ENCODE measurements at regions not wholly inside any gene's neighbourhood (a gene's known extent, or its start where the extent isn't known, plus 50 kb on each side); places are given as distances from the start of the nearest gene placed in this dataset.

DNA sequence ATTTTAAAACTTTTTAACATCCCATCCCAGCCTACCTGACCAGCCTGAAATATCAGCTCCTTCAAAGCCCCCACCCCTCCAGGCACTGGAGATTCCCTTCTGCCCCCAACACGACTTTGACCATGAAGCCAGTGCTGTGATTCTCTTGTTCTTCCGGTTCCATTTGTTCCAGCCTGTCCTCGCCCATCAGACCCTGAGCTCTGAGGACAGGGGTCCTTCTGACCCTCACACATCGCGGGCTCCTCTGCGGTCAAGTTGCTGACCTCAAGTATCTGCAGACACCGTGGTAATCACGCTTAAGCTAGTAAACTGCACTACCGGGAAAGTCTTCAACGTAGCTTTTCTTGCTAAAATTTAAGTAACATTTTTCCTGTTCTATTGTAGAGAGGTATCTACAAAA, 282.2 kb upstream of the SALL3 start:
- H3K27me3 Mint-ChIP-seq (ENCODE audit: low read depth) = no peaks in the 10 kb centered on the region
- ATAC-seq (replicated peaks in 1 of 2) (no peak), DNase-seq (no peak)
- no peaks in the 10 kb centered on the region for H3K4me1 Mint-ChIP-seq (ENCODE audit: low read depth)
- H3K4me3 Mint-ChIP-seq = no peak overlapping the region
- no peaks in the 10 kb centered on the region for H3K36me3 Mint-ChIP-seq (ENCODE audit: insufficient read depth in 2 of 2)
- H3K9me3 Mint-ChIP-seq = no peaks in the 10 kb centered on the region
- no peak overlapping the region for H3K27ac Mint-ChIP-seq

DNA sequence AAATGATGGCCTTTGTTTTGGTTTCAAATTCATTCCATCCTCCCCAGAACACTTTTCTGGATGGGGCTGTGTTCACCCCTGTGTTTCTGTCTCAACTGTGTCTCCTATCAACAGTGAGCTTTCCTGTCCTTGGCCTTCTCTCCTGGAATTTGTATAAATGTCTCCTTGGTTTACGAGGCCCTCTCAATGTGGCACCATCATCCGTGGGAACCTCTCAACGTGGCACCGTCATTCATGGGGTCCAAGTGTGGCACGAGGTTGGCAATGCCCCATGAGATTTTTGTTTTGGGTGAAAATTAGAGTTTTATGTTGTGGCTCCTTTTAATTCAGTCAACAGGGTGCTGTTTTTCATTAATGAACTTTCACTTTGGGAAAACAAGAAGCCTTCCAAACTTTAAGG, 280.7 kb upstream of the SALL3 start:
- Mint-ChIP-seq H3K27me3 (ENCODE audit: low read depth) (peaks cover 5% of the 10 kb centered on the region), H3K4me1 (ENCODE audit: low read depth) (no peaks in the 10 kb centered on the region), H3K4me3 (no peak overlapping the region), H3K36me3 (ENCODE audit: insufficient read depth in 2 of 2) (no peaks in the 10 kb centered on the region), H3K9me3 (peaks cover 3 to 4% of the 10 kb centered on the region in 2 donors), H3K27ac (no peak overlapping the region)
- DNase-seq (no peak), ATAC-seq (replicated peaks in 1 of 2) (no peak)

DNA sequence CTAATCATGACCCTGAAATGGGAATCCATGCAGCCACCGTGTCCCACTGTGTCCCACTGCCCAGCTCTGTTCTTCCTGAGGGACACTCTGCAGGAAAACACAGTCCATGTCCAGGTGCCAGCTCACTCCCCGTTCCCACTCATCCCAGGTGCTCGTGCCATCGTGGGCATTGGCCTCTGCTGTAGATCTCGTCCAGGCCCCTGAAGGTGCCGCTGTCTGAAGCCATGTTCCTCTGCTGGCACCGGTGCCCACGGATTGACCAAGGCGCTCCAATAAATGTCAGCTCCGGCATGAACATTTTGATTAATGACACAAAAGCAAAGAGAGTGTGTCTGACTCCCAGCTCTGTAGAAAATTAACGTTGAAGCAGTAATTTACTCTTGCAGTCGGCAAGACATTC, 280.1 kb upstream of the SALL3 start:
- ATAC-seq (replicated peaks in 1 of 2) = no peak
- Mint-ChIP-seq H3K4me1 (ENCODE audit: low read depth) (no peaks in the 10 kb centered on the region), H3K27me3 (ENCODE audit: low read depth) (peaks cover 7% of the 10 kb centered on the region), H3K9me3 (peaks cover 5 to 6% of the 10 kb centered on the region in 2 donors), H3K36me3 (ENCODE audit: insufficient read depth in 2 of 2) (no peaks in the 10 kb centered on the region), H3K27ac (no peak overlapping the region), H3K4me3 (no peak overlapping the region)
- no peak for DNase-seq

DNA sequence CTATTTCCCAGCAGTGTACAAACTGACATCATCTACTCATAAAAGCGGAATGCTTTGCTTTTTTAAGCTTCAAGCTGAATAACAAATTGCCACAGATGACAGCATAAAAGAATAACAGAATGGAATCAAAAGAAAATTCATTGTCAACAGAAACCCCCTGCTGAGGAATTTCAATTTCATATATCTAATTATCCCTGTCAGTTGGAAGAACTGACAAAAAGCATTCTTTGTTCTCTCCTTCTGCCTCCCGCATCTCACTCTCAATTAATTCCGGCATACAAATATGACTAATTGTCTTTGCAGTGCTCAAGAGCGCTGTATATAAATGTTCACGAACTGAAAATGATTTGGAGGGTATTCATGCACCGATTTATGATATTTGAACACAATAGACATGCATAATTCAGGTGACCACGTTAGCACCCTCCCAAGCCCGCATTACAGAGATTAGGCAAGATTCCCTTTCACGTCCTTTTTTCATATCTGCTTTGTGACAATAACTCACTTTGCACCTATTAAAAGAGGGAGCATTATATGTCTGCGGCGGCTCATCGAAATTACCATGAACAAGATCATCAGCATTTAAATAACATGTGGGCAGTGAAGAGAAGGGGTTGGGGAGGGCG, 277.7 kb upstream of the SALL3 start:
- Mint-ChIP-seq H3K27me3 (ENCODE audit: low read depth) (peaks cover 7% of the 10 kb centered on the region), H3K36me3 (ENCODE audit: insufficient read depth in 2 of 2) (no peaks in the 10 kb centered on the region), H3K9me3 (peaks cover 6 to 7% of the 10 kb centered on the region in 2 donors), H3K27ac (no peak overlapping the region), H3K4me3 (no peak overlapping the region), H3K4me1 (ENCODE audit: low read depth) (no peaks in the 10 kb centered on the region)
- DNase-seq (no peak), ATAC-seq (replicated peaks in 1 of 2) (no peak)

DNA sequence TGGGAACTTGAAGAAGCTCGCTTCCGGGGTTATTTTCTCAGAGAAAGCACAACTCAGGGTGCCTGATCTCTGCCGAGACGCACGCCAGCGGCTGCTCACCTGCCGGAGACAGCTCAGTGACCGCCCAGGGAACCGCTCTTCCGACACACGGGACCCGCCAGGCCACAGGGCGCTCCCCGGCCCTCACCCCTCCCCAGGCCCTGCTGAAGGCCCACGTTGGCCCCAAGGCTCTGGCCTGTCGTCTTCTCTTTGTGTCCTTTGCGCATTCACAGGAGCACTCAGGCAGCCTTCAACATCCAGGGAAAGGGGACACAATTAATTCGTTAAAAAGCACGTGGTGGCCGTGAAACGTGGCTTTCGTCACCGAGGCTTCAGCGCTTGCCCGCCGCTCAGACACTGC, 276.3 kb upstream of the SALL3 start:
- no peak overlapping the region for H3K4me3 Mint-ChIP-seq
- H3K9me3 Mint-ChIP-seq = peaks cover 12 to 13% of the 10 kb centered on the region in 2 donors
- peaks cover 7% of the 10 kb centered on the region for H3K27me3 Mint-ChIP-seq (ENCODE audit: low read depth)
- H3K4me1 Mint-ChIP-seq (ENCODE audit: low read depth) = no peaks in the 10 kb centered on the region
- ATAC-seq (replicated peaks in 1 of 2) (no peak), DNase-seq (no peak)
- no peak overlapping the region for H3K27ac Mint-ChIP-seq
- H3K36me3 Mint-ChIP-seq (ENCODE audit: insufficient read depth in 2 of 2) = no peaks in the 10 kb centered on the region

DNA sequence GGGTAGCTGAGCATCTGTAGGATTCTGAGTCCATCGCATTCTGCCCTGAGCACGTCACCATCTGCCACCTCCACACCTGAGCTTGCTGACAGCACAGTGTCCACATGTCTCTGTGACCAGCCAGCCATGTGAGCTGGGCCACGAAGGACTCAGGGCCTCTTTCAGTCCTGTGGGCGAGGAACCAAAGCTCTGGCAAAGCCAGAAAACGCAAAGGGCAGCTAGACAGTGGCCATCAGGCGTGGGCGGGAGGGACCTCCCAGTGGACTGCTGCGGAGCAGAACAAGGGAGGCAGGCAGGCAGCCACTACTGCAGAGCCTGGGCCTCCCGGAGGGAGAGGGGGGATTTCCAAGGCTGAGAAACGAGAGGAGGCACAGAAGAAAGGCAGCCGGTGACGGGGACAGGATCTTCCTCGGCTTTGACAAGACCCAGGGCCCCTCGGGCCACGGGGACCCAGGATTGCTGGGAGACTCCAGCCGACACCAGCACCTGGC, 274.6 kb upstream of the SALL3 start:
- peaks cover 0 to 2% of the 10 kb centered on the region in 2 donors for H3K36me3 Mint-ChIP-seq (ENCODE audit: insufficient read depth in 2 of 2)
- H3K27me3 Mint-ChIP-seq (ENCODE audit: low read depth) = peaks cover 7% of the 10 kb centered on the region
- ATAC-seq (replicated peaks in 1 of 2) (no peak), DNase-seq (no peak)
- H3K27ac Mint-ChIP-seq = no peak overlapping the region
- peaks cover 16 to 17% of the 10 kb centered on the region in 2 donors for H3K9me3 Mint-ChIP-seq
- no peaks in the 10 kb centered on the region for H3K4me1 Mint-ChIP-seq (ENCODE audit: low read depth)
- H3K4me3 Mint-ChIP-seq = no peak overlapping the region

DNA sequence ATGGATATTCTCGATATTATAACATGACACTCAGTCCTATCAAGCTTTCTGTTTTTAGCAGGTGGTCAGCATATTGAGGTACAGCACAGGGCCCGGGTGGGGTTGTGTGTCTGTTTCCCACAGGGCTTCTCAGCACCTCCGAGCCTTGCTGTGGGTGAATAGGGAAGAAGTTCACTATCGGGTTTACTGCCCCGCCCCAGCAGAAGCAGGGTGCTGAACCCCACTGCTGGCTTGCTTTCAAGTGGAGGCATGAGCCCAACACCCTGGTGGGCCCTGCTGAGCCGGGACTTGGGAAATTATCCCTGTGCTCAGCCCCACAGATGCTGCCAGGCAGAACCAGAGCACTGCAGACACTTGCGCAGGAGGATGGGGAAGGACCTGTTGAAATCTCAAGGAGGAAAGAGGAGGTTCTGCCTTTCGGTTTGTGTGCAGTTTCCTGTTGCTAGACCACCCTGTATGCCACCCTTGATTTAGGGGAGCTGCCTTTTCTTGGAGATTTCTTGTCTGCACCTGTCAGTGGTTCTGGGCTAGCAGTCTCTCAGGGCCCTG, 270.3 kb upstream of the SALL3 start:
- no peak overlapping the region for H3K27ac Mint-ChIP-seq
- DNase-seq (no peak), ATAC-seq (replicated peaks in 1 of 2) (no peak)
- H3K9me3 Mint-ChIP-seq = peaks cover 10 to 16% of the 10 kb centered on the region in 2 donors
- peaks cover 0 to 2% of the 10 kb centered on the region in 2 donors for H3K36me3 Mint-ChIP-seq (ENCODE audit: insufficient read depth in 2 of 2)
- no peaks in the 10 kb centered on the region for H3K4me1 Mint-ChIP-seq (ENCODE audit: low read depth)
- H3K4me3 Mint-ChIP-seq = no peak overlapping the region
- H3K27me3 Mint-ChIP-seq (ENCODE audit: low read depth) = no peaks in the 10 kb centered on the region

DNA sequence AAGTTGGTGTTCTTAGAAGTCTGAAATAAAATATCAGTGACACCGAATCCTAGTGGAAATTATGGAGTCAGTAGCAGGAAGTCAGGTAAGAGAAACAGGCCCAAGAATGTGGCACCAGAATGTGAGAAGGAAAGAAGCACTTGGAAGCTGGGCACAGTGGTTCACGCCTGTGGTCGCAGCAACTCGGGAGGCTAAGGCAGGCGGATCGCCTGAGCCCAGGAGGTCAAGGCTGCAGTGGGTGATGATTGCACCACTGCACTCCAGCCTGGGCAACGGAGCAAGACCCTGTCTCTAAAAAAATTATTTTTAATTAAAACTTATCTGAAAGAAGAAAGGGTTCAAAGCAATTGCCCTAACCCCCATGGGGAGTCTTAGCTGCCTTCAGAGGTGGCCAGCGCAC, 268.3 kb upstream of the SALL3 start:
- no peaks in the 10 kb centered on the region for H3K4me1 Mint-ChIP-seq (ENCODE audit: low read depth)
- no peaks in the 10 kb centered on the region for H3K27me3 Mint-ChIP-seq (ENCODE audit: low read depth)
- H3K36me3 Mint-ChIP-seq (ENCODE audit: insufficient read depth in 2 of 2) = peaks cover 0 to 2% of the 10 kb centered on the region in 2 donors
- H3K27ac Mint-ChIP-seq = no peak overlapping the region
- ATAC-seq (replicated peaks in 1 of 2) = no peak
- DNase-seq = no peak
- H3K9me3 Mint-ChIP-seq = peaks cover 10 to 14% of the 10 kb centered on the region in 2 donors
- no peak overlapping the region for H3K4me3 Mint-ChIP-seq

DNA sequence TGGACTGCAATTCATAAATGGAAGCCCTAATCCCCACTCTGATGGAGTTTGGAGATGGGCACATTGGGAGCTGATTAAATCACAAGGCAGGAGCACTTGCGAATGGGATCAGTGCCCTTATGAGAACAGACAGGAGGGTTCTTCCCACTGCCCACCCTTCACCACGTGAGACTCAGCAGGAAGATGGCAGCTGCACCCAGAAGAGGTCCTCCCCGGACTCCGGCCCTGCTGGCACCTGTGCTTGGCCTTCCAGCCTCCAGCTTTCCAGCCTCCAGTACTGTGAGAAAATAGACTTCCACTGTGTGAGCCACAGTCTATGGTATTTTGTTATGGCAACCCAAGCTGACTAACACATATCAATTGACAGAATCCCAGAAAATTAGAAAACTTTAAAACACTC, 267.6 kb upstream of the SALL3 start:
- H3K27ac Mint-ChIP-seq = no peak overlapping the region
- H3K9me3 Mint-ChIP-seq = peaks cover 10 to 14% of the 10 kb centered on the region in 2 donors
- H3K36me3 Mint-ChIP-seq (ENCODE audit: insufficient read depth in 2 of 2) = peaks cover 0 to 2% of the 10 kb centered on the region in 2 donors
- no peak for DNase-seq
- H3K4me1 Mint-ChIP-seq (ENCODE audit: low read depth) = no peaks in the 10 kb centered on the region
- no peak overlapping the region for H3K4me3 Mint-ChIP-seq
- H3K27me3 Mint-ChIP-seq (ENCODE audit: low read depth) = no peaks in the 10 kb centered on the region
- no peak for ATAC-seq (replicated peaks in 1 of 2)

DNA sequence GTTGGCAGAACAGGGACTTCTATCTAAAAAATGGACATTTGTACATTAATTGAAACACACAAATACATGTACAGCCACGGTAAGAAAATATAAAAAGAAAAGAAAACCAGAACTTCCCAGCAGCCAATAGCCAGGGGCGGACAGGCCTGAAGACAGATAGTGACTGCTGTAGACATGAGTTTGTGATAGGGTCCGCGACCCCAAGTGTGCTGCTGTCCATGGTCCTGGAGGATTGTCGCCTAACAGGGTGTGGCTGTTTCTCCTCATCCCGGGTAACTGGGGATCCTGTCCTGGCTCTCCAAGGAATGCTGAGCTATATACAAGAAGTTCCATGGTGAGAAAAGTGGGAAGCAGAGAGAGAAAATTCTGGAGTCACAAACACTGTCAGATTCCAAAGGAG, 266.5 kb upstream of the SALL3 start:
- Mint-ChIP-seq H3K27me3 (ENCODE audit: low read depth) (no peaks in the 10 kb centered on the region), H3K27ac (no peak overlapping the region), H3K9me3 (peaks cover 7 to 9% of the 10 kb centered on the region in 2 donors), H3K4me3 (no peak overlapping the region), H3K36me3 (ENCODE audit: insufficient read depth in 2 of 2) (peaks cover 0 to 2% of the 10 kb centered on the region in 2 donors), H3K4me1 (ENCODE audit: low read depth) (no peaks in the 10 kb centered on the region)
- DNase-seq (no peak), ATAC-seq (replicated peaks in 1 of 2) (no peak)

DNA sequence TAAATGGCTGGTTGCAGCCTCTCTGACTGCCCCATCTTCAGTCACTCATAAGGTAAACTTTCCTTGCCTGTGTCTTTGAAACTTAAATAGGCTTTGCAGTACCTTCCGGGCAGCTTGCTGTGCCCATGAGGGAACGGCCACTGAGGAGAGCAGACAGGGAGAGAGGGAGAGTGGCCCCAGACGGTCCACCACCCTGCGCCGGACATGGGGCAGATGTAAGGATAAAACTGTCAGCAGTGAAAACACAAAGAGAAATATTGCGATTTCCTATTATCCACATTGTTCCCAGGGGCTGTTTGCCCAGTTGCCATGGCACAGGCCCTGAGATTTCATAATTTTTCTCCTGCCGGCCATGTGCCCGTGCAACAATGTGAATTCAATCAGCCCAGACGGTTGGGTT, 265.9 kb upstream of the SALL3 start:
- Mint-ChIP-seq H3K27ac (no peak overlapping the region), H3K36me3 (ENCODE audit: insufficient read depth in 2 of 2) (no peaks in the 10 kb centered on the region), H3K9me3 (peaks cover under 1 to 4% of the 10 kb centered on the region in 2 donors), H3K4me3 (no peak overlapping the region), H3K4me1 (ENCODE audit: low read depth) (no peaks in the 10 kb centered on the region), H3K27me3 (ENCODE audit: low read depth) (no peaks in the 10 kb centered on the region)
- ATAC-seq (replicated peaks in 1 of 2) (no peak), DNase-seq (no peak)

DNA sequence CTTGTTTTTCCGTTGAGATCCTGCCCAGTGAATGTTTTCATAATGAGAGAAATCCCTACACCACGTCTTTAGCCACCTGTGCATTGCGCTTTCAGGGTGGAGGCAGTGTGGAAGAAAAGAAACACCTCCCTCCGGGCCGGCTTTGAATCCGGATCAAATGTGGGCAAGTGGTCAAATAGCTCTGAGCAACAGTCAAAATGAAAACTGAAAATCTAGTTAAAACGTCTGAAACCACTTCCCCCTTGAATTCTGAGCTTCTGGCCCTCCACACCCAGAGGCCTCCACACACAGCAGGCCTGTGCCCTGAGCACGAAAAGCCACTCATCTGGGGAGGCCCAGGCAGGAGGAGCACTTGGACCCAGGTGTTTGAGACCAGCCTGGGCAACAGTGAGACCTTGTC, 263.6 kb upstream of the SALL3 start:
- H3K36me3 Mint-ChIP-seq (ENCODE audit: insufficient read depth in 2 of 2) = no peaks in the 10 kb centered on the region
- no peaks in the 10 kb centered on the region for H3K4me1 Mint-ChIP-seq (ENCODE audit: low read depth)
- H3K9me3 Mint-ChIP-seq = no peaks in the 10 kb centered on the region
- DNase-seq (no peak), ATAC-seq (replicated peaks in 1 of 2) (no peak)
- no peaks in the 10 kb centered on the region for H3K27me3 Mint-ChIP-seq (ENCODE audit: low read depth)
- no peak overlapping the region for H3K27ac Mint-ChIP-seq
- H3K4me3 Mint-ChIP-seq = no peak overlapping the region

DNA sequence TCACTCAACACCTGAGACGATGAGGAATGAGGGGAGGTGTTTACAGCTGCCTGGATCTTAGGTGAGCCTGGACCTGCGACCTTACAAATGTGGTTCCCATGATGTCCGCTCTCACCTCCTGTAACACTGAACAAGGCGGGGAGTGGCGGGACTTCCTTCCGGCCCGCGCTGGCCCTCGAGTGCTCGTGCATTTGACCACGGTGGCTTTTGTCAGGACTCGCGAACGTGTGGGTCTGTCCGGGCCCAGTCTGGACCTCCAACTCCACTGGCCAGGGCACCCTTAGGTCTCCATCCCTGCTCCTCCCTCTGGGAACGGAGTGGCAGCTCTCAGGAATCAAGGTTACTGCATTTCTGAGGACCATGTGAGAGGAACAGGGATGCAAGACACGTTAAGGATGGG, 263.0 kb upstream of the SALL3 start:
- no peaks in the 10 kb centered on the region for H3K9me3 Mint-ChIP-seq
- H3K4me3 Mint-ChIP-seq = no peak overlapping the region
- no peaks in the 10 kb centered on the region for H3K4me1 Mint-ChIP-seq (ENCODE audit: low read depth)
- no peak for DNase-seq
- peaks cover 3% of the 10 kb centered on the region for H3K27me3 Mint-ChIP-seq (ENCODE audit: low read depth)
- no peaks in the 10 kb centered on the region for H3K36me3 Mint-ChIP-seq (ENCODE audit: insufficient read depth in 2 of 2)
- ATAC-seq (replicated peaks in 1 of 2) = no peak
- no peak overlapping the region for H3K27ac Mint-ChIP-seq

Data from activated T-cell treated with anti-CD3 and anti-CD28 coated beads, Interleukin-2, amount 50 U/mL, for 72 hours (primary cell).